ENCODE measurements at regions not wholly inside any gene's neighbourhood (a gene's known extent, or its start where the extent isn't known, plus 50 kb on each side); places are given as distances from the start of the nearest gene placed in this dataset.

GRCh38 chr9:84187090-84187489, 153.5 kb downstream of the SLC28A3 start:
- no peak for DNase-seq

DNA sequence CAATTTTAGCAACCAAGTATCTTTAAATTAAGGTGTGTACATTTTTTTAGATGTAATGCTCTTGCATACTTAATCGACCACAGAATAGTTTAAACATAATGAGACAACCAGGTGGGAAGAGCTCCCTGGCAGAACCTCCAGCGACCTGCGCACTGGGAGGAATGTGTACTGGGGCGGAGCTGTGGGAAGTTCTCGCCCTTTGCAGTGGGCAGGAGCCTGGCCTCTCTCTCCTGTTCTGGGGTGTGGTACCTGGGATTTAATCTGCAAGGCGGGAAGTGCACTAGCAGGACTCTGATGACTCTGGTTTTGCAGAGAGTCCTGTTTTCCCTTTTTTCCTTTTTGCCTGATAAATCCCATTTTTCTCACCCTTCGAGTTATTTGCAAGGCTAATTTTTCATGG, 150.7 kb downstream of the SLC28A3 start:
- no peak for DNase-seq

- no peak for DNase-seq
These were observed 150.1 kb downstream of the SLC28A3 start for GRCh38 chr9:84190411-84190810.

- peak; percentile 73 for DNase-seq
These were observed 133.7 kb downstream of the SLC28A3 start for GRCh38 chr9:84206801-84207370.

DNA sequence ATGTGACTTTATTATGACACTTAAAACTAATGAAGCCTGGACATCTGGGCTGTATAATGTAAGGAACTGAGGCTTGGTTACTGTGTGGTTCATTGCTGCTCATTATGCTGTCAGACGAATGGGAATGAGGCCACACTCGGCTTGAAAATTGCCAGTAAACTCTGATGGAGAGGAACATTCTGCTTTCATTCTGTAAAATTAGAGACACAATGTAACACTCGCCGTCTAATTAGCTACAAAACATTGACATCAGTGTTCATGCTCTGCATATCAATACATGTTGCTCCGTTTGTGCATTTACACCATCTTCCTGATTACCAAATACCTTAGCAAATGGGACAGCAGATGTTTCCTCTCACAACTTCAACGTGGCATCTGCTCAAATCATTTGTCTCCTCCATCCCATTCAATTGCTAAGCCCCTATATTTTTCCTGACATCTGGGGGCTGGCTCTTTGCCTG, 133.0 kb downstream of the SLC28A3 start:
- peak; percentile 45 for DNase-seq

DNA sequence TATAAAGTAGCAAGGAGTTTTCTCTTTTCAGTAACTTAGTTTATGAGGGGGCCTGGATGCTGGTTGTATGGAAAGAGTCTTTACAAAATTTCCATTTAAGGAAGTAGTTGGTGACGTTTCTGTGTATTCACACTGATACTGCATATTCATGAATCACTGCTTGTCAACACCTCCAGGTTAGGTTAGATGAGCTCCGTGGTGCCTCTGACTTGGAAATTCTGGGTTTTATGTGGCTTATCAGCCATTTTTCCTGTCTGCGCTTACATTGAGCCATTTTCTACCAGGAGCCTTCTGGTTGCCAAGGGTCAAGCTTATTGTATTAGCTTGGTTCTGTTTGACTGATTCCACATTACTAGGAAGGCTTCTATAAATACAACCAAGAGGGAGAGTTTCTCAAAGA, 128.3 kb downstream of the SLC28A3 start:
- no peak for DNase-seq

- no peak for DNase-seq
These were observed 127.6 kb downstream of the SLC28A3 start for GRCh38 chr9:84212982-84213381.

DNA sequence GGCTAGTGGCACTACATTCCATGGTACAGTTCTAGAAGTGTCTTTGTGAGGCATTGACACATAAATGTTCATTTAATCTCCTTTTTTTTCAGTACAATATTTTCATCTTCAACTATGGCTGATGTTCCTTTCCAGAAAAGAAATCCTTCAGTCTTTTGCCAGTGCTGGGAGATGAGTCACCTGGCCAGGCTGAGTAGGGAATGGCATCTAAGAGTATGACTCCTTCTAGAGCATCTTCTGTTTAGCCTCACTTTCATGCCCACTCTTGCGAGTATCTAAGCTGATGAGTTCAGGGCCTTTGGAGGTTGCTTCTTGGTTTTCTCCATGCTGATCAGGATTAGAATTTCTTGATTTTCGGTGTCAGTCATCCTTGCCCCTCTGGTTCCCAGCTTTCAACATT, 124.4 kb downstream of the SLC28A3 start:
- DNase-seq: no peak

DNA sequence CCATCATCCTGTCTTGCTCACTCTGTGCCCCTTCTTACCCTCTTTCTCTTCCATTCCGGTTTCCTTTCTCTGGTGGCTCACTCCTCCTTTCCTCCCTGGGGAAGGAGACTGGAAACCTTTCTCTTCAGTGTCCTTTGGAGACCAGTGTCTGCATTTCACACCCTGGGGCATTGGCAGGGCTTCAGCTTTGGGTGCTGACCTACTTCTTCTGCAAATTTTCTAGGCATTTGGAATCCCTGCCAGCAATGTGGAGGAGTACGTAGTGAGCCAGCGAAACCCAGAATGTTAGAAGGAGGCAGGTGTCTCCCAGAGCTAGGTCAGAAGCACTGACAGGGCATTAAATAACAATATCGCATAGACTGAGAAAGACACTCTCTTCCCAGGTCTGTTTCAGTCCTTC, 122.2 kb downstream of the SLC28A3 start:
- DNase-seq: peak; percentile 12

GRCh38 chr9:84224246-84224645, 116.3 kb downstream of the SLC28A3 start:
- DNase-seq: no peak

Data from eye (tissue), 1 donor.